Stimulated activated CD4-positive, alpha-beta T cell treated with anti-CD3 and anti-CD28 coated beads, Interleukin-4, amount 100 ng/mL, for 48 hours (primary cell): ENCODE measurements at regions not wholly inside any gene's neighbourhood (a gene's known extent, or its start where the extent isn't known, plus 50 kb on each side); places are given as distances from the start of the nearest gene placed in this dataset.

Source experiments
- DNase-seq, 2 donors: peaks; one replicate each; pipeline ENCODE4 v3.0.0-alpha.2; 2020; ENCODE audit warnings: low read depth in 2 of 2

- DNase-seq = no peak
Measured at GRCh38 chr16:73882651-73883050, 414.0 kb upstream of the PSMD7 start.

DNA sequence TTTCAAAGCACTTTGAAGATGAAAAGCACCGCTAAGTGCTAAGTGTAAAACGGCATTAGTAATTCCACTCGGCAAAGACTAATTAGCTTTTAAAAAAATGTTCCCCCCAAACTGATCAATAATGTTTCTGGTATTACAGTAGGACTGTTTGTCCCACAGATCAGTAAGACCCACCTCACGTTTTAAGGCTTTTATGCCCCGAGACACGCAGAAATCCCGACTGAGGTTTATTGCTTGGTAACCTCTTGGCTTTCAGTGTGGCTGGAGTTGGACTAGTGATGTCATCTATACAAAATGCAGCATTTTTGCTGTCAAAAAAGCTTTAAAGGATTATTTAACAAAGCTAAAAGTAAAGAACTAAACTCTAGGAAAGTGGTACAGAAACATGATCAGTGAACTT, 414.6 kb upstream of the PSMD7 start:
- no peak for DNase-seq

GRCh38 chr16:73879621-73880020, 417.0 kb upstream of the PSMD7 start:
- DNase-seq = no peak

- DNase-seq = no peak
Measured at GRCh38 chr16:73878611-73879010, 418.0 kb upstream of the PSMD7 start.

- DNase-seq = no peak
Measured at GRCh38 chr16:73877150-73877549, 419.5 kb upstream of the PSMD7 start.

DNA sequence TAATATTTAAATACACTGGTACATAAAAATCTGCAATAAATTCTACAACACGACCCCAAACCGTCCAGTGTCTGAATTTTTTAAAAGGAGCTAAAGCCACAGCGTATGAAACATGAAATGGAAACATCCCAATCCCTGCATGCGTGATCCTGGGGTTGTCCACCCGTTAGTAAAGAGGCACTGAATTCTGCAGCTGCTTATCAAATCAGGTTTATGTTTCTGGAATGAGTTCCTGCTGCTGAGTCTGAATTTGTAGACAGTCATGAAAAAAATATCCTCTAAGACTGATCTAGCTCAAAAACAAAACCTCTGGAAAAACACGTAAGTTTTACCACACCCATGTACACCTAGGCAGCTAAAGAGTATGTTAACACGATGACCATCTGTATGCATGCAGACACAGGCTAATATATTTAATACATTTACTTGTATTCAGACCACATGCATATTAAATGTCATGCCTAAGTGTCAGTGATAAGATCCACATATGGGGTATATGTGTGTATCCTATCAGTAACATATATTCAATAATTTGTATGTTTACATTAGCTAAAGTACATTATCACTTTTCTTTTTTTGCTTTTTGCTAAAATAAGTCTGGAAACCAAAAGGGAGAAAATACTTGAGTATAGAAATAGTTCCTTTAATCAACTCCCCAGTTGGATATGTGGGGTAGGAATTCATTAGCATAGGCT, 420.5 kb upstream of the PSMD7 start:
- DNase-seq = no peak

DNA sequence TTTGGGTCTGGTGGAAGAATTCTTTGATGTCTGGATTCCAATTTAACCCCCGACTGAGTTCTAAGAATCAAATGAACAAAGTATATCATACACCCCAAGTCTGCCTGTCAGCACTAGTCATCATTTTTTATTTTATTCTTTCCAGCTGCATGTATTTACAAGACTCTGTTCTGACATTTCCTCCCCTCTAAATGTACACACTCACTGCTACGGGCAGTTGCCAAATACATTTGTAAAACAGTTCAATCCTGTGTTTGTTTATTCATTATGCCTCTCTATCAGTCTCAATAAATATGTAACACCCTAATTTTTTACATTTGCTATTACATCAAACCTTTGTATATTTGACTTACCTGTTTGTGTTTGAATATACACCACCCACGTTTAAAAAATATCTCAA, 422.3 kb upstream of the PSMD7 start:
- DNase-seq = no peak

DNA sequence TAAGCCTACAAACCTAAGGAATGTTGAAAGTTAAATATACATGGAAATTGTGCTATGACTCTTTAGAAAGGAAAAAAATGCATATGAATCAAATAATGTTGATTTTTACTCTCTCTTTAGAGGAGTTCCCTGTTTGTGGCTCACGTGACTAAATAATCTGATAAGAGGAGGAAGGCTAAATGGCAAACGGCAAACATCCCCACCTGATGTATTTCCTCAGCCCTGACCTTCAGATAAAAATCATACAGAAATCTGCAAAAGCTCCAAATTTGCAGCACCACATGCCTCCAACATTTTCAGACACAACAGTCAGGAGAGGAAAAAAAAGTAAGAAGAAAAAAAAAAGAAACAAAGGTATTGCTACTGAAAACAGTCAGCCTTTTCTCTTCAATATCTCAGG, 423.0 kb upstream of the PSMD7 start:
- no peak for DNase-seq

DNA sequence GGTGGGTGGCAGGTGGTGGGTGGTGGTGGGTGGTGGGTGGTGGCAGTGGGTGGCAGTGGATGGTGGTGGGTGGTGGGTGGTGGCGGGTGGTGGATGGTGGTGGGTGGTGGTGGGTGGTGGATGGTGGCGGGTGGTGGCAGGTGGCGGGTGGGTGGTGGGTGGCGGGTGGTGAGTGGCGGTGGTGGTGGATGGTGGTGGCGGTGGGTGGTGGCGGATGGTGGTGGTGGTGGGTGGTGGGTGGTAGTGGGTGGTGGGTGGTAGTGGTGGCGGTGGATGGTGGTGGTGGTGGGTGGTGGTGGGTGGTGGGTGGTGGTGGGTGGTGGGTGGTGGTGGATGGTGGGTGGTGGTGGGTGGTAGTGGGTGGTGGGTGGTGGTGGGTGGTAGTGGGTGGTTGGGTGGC, 423.8 kb upstream of the PSMD7 start:
- no peak for DNase-seq

- DNase-seq = no peak
Measured at GRCh38 chr16:73871088-73871733, 425.4 kb upstream of the PSMD7 start.

DNA sequence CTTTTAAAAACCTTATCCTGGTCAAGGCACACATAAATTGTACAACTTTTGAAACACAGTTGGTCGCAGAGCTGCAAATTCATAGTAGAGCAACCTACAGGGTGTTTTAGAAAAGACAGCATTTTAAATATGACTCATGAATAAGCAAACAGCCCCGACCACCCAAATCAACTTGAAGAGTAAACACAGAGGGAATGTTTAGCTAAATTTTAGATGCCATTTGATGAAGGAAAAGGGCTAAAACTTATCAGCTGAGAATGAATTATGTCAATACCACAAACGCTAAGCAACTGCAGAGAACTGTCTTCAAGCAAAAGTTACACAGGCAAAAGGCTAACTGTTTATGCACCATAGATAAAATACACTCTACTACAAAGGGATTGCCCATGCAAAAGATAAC, 427.5 kb upstream of the PSMD7 start:
- no peak for DNase-seq

- no peak for DNase-seq
Measured at GRCh38 chr16:73864868-73865267, 431.7 kb upstream of the PSMD7 start.

GRCh38 chr16:73858326-73858725, 438.3 kb upstream of the PSMD7 start:
- DNase-seq = no peak

- DNase-seq = no peak
Measured at GRCh38 chr16:73853968-73854367, 442.6 kb upstream of the PSMD7 start.

- no peak for DNase-seq
Measured at GRCh38 chr16:73852561-73852960, 444.1 kb upstream of the PSMD7 start.

GRCh38 chr16:73848993-73849392, 447.6 kb upstream of the PSMD7 start:
- no peak for DNase-seq

- DNase-seq = no peak
Measured at GRCh38 chr16:73847090-73847489, 449.5 kb upstream of the PSMD7 start.

DNA sequence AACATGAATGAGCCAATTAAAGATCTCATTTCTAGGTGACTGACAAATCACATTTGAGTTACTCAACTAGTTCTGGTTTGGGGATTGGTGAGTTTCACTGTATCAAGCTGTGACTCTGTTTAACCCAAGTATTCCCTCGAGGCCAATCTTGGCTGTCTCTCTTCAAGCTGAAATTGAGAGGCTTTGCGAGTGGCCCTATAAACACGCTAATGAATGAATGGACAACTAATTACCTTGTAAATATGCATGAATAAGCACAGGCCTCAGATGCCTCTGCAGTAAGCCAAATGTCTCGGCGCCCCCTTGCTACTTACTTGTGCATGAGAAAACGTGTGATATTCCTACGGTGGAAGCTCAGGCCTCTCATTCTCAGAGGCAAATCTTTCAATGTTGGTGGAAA, 450.3 kb upstream of the PSMD7 start:
- no peak for DNase-seq

- no peak for DNase-seq
Measured at GRCh38 chr16:73846007-73846330, 450.6 kb upstream of the PSMD7 start.

DNA sequence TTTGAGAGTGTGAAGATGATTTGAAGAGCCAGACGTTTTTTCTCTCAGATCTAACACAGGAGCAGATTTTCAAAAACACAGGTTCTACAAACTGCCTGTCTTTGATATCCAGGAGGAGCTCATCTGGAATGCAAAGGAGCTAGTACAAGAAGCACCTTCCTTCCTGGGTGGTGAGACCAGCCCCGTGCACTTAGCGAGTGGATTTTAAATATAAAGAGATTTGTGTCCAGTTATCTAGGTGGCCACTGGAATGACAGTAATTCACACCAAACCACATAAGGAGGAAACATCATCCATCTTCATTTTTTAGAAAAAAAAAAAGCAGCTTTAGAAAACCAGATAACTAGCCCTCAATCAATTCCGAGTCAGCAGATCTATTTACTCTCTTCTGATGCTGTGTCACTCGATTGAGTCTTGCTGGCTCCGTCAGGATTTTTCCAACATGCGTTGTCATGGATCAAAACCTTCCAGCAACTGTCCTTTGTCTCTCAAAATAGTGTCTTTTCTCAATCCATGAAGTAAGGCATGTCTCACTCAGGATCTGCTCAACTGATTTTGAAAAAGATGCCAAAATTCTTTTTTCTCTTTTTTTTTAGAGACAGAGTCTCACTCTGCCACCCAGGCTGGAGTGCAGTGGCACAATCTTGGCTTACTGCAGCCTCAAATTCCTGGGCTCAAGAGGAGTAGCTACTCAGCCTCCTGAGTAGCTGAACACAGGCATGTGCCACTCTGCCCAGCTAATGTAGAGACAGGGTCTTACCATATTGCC, 451.2 kb upstream of the PSMD7 start:
- DNase-seq = no peak

GRCh38 chr16:73840728-73841127, 455.9 kb upstream of the PSMD7 start:
- no peak for DNase-seq

GRCh38 chr16:73831220-73831619, 465.4 kb upstream of the PSMD7 start:
- DNase-seq = no peak

DNA sequence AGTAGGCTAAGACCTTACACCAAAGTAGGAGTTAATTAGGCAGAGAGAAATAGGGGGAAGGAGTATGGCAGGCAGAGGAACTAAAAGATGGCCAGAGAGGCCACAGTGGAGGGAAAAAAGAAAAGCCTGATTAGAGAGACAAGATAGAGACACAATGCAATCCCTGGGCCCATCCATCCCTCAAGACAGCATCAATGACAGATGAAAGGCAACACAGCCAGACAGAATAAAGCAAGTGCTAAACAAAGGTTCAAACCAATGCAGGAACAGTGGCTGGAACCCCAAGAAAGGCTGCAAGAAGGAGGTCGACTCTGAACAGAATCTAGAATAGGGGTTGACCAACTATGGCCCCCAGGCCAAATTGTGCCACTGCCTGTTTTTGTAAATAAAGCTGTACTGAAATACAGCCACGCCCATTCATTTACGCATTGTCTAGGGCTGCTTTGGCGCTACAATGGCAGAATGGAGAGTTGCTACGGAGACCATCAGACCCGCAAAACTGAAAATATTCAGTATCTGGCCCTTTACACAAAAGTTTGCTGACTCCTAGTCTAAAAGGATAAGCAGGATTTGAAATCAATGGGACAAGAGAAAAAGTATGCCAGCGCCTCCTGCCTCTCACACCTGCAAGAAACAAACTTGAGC, 473.3 kb upstream of the PSMD7 start:
- no peak for DNase-seq
